Natural killer cell (primary cell): ENCODE measurements at regions not wholly inside any gene's neighbourhood (a gene's known extent, or its start where the extent isn't known, plus 50 kb on each side); places are given as distances from the start of the nearest gene placed in this dataset.

Experiments
- ATAC-seq, 3 donors: fragments of 150-1000 bp in 2 of 3; fragments of 200-7000 bp in 1 of 3; cut with Tn5 transposase; 1 replicate in 1 of 3; 2 replicates in 2 of 3; pipeline ENCODE4 v1.10.0; 2021; ENCODE audit warnings: mild to moderate bottlenecking in 2 of 3, moderate library complexity in 2 of 3
- DNase-seq, 2 donors: peaks; one replicate each; pipeline versions ENCODE4 v3.0.0 to v3.0.0-alpha.2; 2013 to 2021; ENCODE audit warnings: mixed read lengths in 1 of 2
- H3K27ac ChIP-seq: one replicate; pipeline ENCODE4 v1.5.1; 2013; ENCODE audit warnings: mild to moderate bottlenecking, low read length
- H3K27me3 ChIP-seq: one replicate; pipeline ENCODE4 v1.6.1; 2013; ENCODE audit warnings: low read length; ENCODE audit not compliant: control insufficient read depth, insufficient read depth
- H3K36me3 ChIP-seq: one replicate; pipeline ENCODE4 v1.6.1; 2013; ENCODE audit warnings: low read length; ENCODE audit not compliant: control insufficient read depth, insufficient read depth
- H3K4me1 ChIP-seq: one replicate; pipeline ENCODE4 v1.6.1; 2013; ENCODE audit warnings: low read length; ENCODE audit not compliant: control insufficient read depth, insufficient read depth
- H3K4me3 ChIP-seq: one replicate; pipeline ENCODE4 v1.5.1; 2013; ENCODE audit warnings: low read length
- H3K9me3 ChIP-seq: one replicate; pipeline ENCODE4 v1.6.1; 2013; ENCODE audit warnings: low read length; ENCODE audit not compliant: control insufficient read depth, insufficient read depth
- H3K27ac Mint-ChIP-seq, 2 donors: one replicate each; pipeline ENCODE4 v1.8.0; 2022; ENCODE audit warnings: mild to moderate bottlenecking in 2 of 2, mixed read lengths in 2 of 2, moderate library complexity in 1 of 2
- H3K27me3 Mint-ChIP-seq, 2 donors: one replicate each; pipeline ENCODE4 v1.8.0; 2022; ENCODE audit warnings: low read depth in 2 of 2, mixed read lengths in 2 of 2
- H3K36me3 Mint-ChIP-seq: one replicate; pipeline ENCODE4 v1.8.0; 2022; ENCODE audit warnings: mixed read lengths
- H3K4me1 Mint-ChIP-seq, 2 donors: one replicate each; pipeline ENCODE4 v1.8.0; 2022; ENCODE audit warnings: mixed read lengths in 2 of 2
- H3K4me3 Mint-ChIP-seq: one replicate; pipeline ENCODE4 v1.8.0; 2022; ENCODE audit warnings: mild to moderate bottlenecking, moderate library complexity, mixed read lengths
- H3K9me3 Mint-ChIP-seq, 2 donors: one replicate each; pipeline ENCODE4 v1.8.0; 2022; ENCODE audit warnings: mixed read lengths in 2 of 2
- WGBS: methylation state at CpG from one replicate; pipeline ENCODE4 v1.1.7; 2013; ENCODE audit warnings: missing lambda C conversion rate; ENCODE audit not compliant: insufficient coverage; 5-methylcytosine and 5-hydroxymethylcytosine counted together
- intact Hi-C: fragments of 100-400 bp; cut with micrococcal nuclease; formaldehyde crosslinking; loops from one replicate; pipeline ENCODE4 v1.14.2; 2022
- TF ChIP-seq, protein P1 (sequence below): fragments of 200-600 bp; IDR thresholded peaks from one replicate; pipeline ENCODE4 v1.8.0; 2022; ENCODE audit warnings: antibody characterized with exemption

DNA sequence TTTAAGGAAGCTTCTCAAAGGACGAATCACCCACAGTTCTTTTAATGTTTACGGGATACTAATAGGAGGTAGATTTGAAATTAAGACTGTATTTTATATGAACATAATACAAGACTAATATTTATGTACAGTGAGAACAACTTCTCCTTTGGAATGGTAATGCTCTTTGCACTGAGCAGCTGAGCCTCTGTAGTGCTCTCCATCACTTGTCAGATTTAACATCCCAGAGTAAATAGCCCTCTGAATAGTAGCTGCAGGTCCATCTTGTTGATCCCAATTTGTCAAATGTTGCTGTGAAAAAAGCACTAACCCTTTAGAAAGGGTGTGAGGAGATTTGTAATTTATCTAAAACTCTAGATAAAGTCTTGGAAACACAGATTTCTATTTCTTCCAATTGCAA is 351.4 kb upstream of the KCNMB2 start:
- intact Hi-C loops = no loop called here
- Histone ChIP-seq H3K4me3 (no peak overlapping the region), H3K27me3 (no peaks in the 10 kb centered on the region), H3K4me1 (no peaks in the 10 kb centered on the region), H3K27ac (no peak overlapping the region), H3K36me3 (no peaks in the 10 kb centered on the region), H3K9me3 (no peaks in the 10 kb centered on the region)
- Mint-ChIP-seq H3K4me1 (no peaks in the 10 kb centered on the region), H3K4me3 (no peak overlapping the region), H3K27me3 (peaks cover 9 to 13% of the 10 kb centered on the region in 2 donors), H3K9me3 (no peaks in the 10 kb centered on the region), H3K27ac (no peak overlapping the region), H3K36me3 (no peaks in the 10 kb centered on the region)
- no peak for ATAC-seq
- WGBS = no CpG with 5 or more reads among the region's 2 CpGs
- TF ChIP-seq, protein P1, sequence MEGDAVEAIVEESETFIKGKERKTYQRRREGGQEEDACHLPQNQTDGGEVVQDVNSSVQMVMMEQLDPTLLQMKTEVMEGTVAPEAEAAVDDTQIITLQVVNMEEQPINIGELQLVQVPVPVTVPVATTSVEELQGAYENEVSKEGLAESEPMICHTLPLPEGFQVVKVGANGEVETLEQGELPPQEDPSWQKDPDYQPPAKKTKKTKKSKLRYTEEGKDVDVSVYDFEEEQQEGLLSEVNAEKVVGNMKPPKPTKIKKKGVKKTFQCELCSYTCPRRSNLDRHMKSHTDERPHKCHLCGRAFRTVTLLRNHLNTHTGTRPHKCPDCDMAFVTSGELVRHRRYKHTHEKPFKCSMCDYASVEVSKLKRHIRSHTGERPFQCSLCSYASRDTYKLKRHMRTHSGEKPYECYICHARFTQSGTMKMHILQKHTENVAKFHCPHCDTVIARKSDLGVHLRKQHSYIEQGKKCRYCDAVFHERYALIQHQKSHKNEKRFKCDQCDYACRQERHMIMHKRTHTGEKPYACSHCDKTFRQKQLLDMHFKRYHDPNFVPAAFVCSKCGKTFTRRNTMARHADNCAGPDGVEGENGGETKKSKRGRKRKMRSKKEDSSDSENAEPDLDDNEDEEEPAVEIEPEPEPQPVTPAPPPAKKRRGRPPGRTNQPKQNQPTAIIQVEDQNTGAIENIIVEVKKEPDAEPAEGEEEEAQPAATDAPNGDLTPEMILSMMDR = no peak
- DNase-seq = no peak

- WGBS = 90% methylated on average over 2 of the region's 4 CpGs
Measured at GRCh38 chr3:178186666-178187065, 349.6 kb upstream of the KCNMB2 start.

DNA sequence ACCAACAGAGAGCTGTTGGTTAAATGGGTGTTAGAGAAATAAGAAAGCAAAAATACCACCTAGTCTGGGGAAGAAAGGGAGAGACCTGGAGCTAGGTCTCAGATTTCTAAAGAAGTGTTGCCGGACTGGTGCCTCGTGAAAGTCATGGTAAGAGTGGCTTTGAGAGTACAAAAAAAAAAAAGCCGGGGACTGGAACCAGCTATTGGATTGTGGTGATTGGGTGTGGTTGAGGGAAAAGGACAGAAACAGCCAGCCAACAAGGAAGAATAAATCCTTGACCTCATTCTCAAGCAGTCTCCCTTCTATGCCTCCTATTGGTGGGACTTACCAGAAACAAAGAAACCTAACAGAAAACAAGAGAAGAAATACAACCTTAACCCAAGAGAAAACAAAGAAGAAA is 346.4 kb upstream of the KCNMB2 start:
- peaks cover 13 to 24% of the 10 kb centered on the region in 2 donors for H3K27me3 Mint-ChIP-seq
- 100% methylated on average over 2 of the region's 3 CpGs for WGBS
- TF ChIP-seq, protein P1 = no peak

More at GRCh38 chr3:178186666-178187065, 349.6 kb upstream of the KCNMB2 start:
- Mint-ChIP-seq H3K9me3 (no peaks in the 10 kb centered on the region), H3K27ac (no peak overlapping the region), H3K27me3 (peaks cover 11 to 15% of the 10 kb centered on the region in 2 donors), H3K4me3 (no peak overlapping the region), H3K36me3 (no peaks in the 10 kb centered on the region), H3K4me1 (no peaks in the 10 kb centered on the region)
- no peak for ATAC-seq
- no peak overlapping the region for H3K27ac ChIP-seq
- intact Hi-C loops = no loop called here
- H3K4me1 ChIP-seq = no peaks in the 10 kb centered on the region
- H3K9me3 ChIP-seq = no peaks in the 10 kb centered on the region
- no peak overlapping the region for H3K4me3 ChIP-seq
- DNase-seq = no peak
- TF ChIP-seq, protein P1 = no peak
- no peaks in the 10 kb centered on the region for H3K27me3 ChIP-seq
- H3K36me3 ChIP-seq = no peaks in the 10 kb centered on the region

DNA sequence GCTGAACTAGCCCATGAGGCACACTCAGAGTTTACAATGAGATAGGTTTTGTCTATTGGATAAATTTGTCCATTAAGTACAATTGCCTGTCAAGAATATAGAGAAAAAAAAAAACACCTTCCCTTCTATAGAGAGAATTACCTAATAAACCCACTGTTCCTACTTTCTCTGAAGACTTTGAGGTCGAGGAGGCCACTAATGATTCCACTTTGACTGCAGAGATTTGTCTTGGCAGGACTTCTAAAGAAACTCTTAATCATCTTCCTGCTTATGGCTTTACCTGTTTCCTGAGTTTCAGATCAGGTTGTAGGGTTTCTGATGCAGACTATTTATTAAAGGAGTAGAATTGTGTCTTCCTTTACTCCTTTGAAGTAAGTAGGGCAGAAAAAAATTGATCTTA is 342.4 kb upstream of the KCNMB2 start:
- DNase-seq = no peak
- Histone ChIP-seq H3K27me3 (no peaks in the 10 kb centered on the region), H3K4me1 (no peaks in the 10 kb centered on the region), H3K9me3 (no peaks in the 10 kb centered on the region), H3K4me3 (no peak overlapping the region), H3K36me3 (no peaks in the 10 kb centered on the region), H3K27ac (no peak overlapping the region)
- H3K9me3 Mint-ChIP-seq = no peaks in the 10 kb centered on the region
- H3K27me3 Mint-ChIP-seq = peaks cover 7 to 16% of the 10 kb centered on the region in 2 donors
- 7% methylated on average over 1 of the region's 1 CpG for WGBS
- TF ChIP-seq, protein P1 = no peak
- intact Hi-C loops = no loop called here
- no peak overlapping the region for H3K27ac Mint-ChIP-seq
- H3K4me1 Mint-ChIP-seq = no peaks in the 10 kb centered on the region
- H3K36me3 Mint-ChIP-seq = no peaks in the 10 kb centered on the region
- no peak for ATAC-seq
- no peak overlapping the region for H3K4me3 Mint-ChIP-seq

More for the DNA sequence above, 346.4 kb upstream of the KCNMB2 start:
- no peak for ATAC-seq
- H3K9me3 Mint-ChIP-seq = no peaks in the 10 kb centered on the region
- H3K36me3 ChIP-seq = no peaks in the 10 kb centered on the region
- no peak overlapping the region for H3K4me3 ChIP-seq
- no peak overlapping the region for H3K4me3 Mint-ChIP-seq
- no peak for DNase-seq
- no peaks in the 10 kb centered on the region for H3K4me1 Mint-ChIP-seq
- H3K9me3 ChIP-seq = no peaks in the 10 kb centered on the region
- no peak overlapping the region for H3K27ac ChIP-seq
- H3K27ac Mint-ChIP-seq = no peak overlapping the region
- no peaks in the 10 kb centered on the region for H3K27me3 ChIP-seq
- intact Hi-C loops = no loop called here
- H3K36me3 Mint-ChIP-seq = no peaks in the 10 kb centered on the region
- H3K4me1 ChIP-seq = no peaks in the 10 kb centered on the region
